ENCODE measurements at regions not wholly inside any gene's neighbourhood (a gene's known extent, or its start where the extent isn't known, plus 50 kb on each side); places are given as distances from the start of the nearest gene placed in this dataset.

- no peak for TF ChIP-seq NKX3-1 (CRISPR knock-in tag; IDR thresholded peaks at IDR 0.05)
- no peak for TF ChIP-seq ZNF589 (CRISPR knock-in tag; conservative IDR thresholded peaks at IDR 0.05)
- no peak for TF ChIP-seq ZNF672 (CRISPR knock-in tag; IDR thresholded peaks at IDR 0.05)
- TF ChIP-seq ZBTB21 (CRISPR knock-in tag; IDR thresholded peaks at IDR 0.05): no peak
- TF ChIP-seq CBX2 (IDR thresholded peaks at IDR 0.05; ENCODE audit: low read depth, low read length): no peak
- no peak for TF ChIP-seq CBX2 (CRISPR knock-in tag; IDR thresholded peaks at IDR 0.05; ENCODE audit: low read depth)
- TF ChIP-seq ZNF142 (CRISPR knock-in tag; IDR thresholded peaks at IDR 0.05): no peak
- no peak for TF ChIP-seq ZFP1 (CRISPR knock-in tag; IDR thresholded peaks at IDR 0.05)
- TF ChIP-seq SCMH1 (CRISPR knock-in tag; IDR thresholded peaks at IDR 0.05; ENCODE audit: borderline replicate concordance): no peak
- TF ChIP-seq ZNF460 (CRISPR knock-in tag; IDR thresholded peaks at IDR 0.05; ENCODE audit: borderline replicate concordance): no peak
Observed at GRCh38 chr22:34587357-34588356, 478.3 kb upstream of the ISX start (continued).

Data from HepG2 (cell line).